SK-N-SH treated with all-trans-retinoic acid at 6 μM for 48 hours (cell line): ENCODE measurements at regions not wholly inside any gene's neighbourhood (a gene's known extent, or its start where the extent isn't known, plus 50 kb on each side); places are given as distances from the start of the nearest gene placed in this dataset.

Source experiments
- ARNTL ChIP-seq: fragments of 450-650 bp; formaldehyde crosslinking; IDR thresholded peaks from 2 replicates; pipeline ENCODE4 v1.5.0; 2020; ENCODE audit warnings: low read depth, mild to moderate bottlenecking, moderate library complexity, borderline replicate concordance
- BACH2 ChIP-seq: fragments of 250-450 bp; sonication (Bioruptor Pico); IDR thresholded peaks from 2 replicates; pipeline ENCODE4 v1.9.0; 2021; ENCODE audit warnings: mild to moderate bottlenecking, borderline replicate concordance
- CSDC2 ChIP-seq: fragments of 250-450 bp; sonication (Bioruptor Pico); IDR thresholded peaks from 2 replicates; pipeline ENCODE4 v1.5.0; 2020; ENCODE audit warnings: mild to moderate bottlenecking, moderate library complexity
- SNAI2 ChIP-seq: fragments of 250-450 bp; sonication (Bioruptor Pico); IDR thresholded peaks from 2 replicates; pipeline ENCODE4 v1.5.0; 2020; ENCODE audit warnings: mild to moderate bottlenecking, moderate library complexity
- ZC3H10 ChIP-seq: fragments of 250-450 bp; sonication (Bioruptor Pico); IDR thresholded peaks from 2 replicates; pipeline ENCODE4 v1.5.1; 2021; ENCODE audit warnings: mild to moderate bottlenecking, moderate library complexity
- ZNF70 ChIP-seq: fragments of 450-650 bp; formaldehyde crosslinking; IDR thresholded peaks from 2 replicates; pipeline ENCODE4 v1.5.0; 2020; ENCODE audit warnings: mild to moderate bottlenecking, moderate library complexity
- ZNF8 ChIP-seq: fragments of 450-650 bp; formaldehyde crosslinking; IDR thresholded peaks from 2 replicates; pipeline ENCODE4 v1.5.0; 2020; ENCODE audit warnings: mild to moderate bottlenecking, moderate library complexity
- TF ChIP-seq, protein P1 (sequence below): fragments of 250-450 bp; sonication (Bioruptor Pico); IDR thresholded peaks from 2 replicates; pipeline ENCODE4 v1.8.0; 2020; ENCODE audit warnings: mild to moderate bottlenecking, moderate library complexity, borderline replicate concordance
- TF ChIP-seq, protein P2 (sequence below): fragments of 250-450 bp; sonication (Bioruptor Pico); IDR thresholded peaks from 2 replicates; pipeline ENCODE4 v1.8.0; 2021; ENCODE audit warnings: low read depth, mild to moderate bottlenecking, moderate library complexity, borderline replicate concordance

DNA sequence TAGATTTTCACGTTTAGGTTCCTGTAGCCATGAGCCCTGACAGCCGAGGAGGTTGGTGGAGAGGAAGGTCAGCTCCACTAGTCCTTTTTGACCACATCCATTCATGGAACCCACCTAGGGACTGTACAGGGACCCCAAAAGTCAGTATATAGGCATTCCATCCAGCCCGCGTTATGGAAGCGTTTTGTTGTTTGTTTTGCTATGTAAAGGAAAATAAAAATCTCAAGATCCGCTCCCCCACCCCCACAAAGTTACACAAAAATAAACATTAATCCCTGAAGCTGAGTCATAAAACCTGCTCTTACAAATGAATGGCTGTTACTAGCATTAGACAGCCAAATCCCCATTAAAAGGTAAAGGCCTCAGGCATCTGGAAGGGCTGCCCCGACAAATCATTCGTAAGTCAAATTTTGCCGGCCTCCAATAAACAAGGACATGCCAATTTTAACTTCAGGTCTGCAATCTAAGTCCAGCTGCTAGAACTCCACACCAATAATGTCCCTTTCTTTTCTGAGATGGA, 292.9 kb downstream of the MED10 start:
- TF ChIP-seq, protein P1, sequence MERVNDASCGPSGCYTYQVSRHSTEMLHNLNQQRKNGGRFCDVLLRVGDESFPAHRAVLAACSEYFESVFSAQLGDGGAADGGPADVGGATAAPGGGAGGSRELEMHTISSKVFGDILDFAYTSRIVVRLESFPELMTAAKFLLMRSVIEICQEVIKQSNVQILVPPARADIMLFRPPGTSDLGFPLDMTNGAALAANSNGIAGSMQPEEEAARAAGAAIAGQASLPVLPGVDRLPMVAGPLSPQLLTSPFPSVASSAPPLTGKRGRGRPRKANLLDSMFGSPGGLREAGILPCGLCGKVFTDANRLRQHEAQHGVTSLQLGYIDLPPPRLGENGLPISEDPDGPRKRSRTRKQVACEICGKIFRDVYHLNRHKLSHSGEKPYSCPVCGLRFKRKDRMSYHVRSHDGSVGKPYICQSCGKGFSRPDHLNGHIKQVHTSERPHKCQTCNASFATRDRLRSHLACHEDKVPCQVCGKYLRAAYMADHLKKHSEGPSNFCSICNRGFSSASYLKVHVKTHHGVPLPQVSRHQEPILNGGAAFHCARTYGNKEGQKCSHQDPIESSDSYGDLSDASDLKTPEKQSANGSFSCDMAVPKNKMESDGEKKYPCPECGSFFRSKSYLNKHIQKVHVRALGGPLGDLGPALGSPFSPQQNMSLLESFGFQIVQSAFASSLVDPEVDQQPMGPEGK (CRISPR knock-in tag), result no peak
- TF ChIP-seq ARNTL (CRISPR knock-in tag) (no peak), ZNF70 (CRISPR knock-in tag) (no peak), SNAI2 (CRISPR knock-in tag) (no peak), BACH2 (CRISPR knock-in tag) (no peak), ZNF8 (CRISPR knock-in tag) (no peak), CSDC2 (CRISPR knock-in tag) (no peak), ZC3H10 (CRISPR knock-in tag) (no peak)
- TF ChIP-seq, protein P2, sequence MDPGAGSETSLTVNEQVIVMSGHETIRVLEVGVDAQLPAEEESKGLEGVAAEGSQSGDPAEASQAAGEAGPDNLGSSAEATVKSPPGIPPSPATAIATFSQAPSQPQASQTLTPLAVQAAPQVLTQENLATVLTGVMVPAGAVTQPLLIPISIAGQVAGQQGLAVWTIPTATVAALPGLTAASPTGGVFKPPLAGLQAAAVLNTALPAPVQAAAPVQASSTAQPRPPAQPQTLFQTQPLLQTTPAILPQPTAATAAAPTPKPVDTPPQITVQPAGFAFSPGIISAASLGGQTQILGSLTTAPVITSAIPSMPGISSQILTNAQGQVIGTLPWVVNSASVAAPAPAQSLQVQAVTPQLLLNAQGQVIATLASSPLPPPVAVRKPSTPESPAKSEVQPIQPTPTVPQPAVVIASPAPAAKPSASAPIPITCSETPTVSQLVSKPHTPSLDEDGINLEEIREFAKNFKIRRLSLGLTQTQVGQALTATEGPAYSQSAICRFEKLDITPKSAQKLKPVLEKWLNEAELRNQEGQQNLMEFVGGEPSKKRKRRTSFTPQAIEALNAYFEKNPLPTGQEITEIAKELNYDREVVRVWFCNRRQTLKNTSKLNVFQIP, result no peak
